ENCODE measurements at regions not wholly inside any gene's neighbourhood (a gene's known extent, or its start where the extent isn't known, plus 50 kb on each side); places are given as distances from the start of the nearest gene placed in this dataset.

DNA sequence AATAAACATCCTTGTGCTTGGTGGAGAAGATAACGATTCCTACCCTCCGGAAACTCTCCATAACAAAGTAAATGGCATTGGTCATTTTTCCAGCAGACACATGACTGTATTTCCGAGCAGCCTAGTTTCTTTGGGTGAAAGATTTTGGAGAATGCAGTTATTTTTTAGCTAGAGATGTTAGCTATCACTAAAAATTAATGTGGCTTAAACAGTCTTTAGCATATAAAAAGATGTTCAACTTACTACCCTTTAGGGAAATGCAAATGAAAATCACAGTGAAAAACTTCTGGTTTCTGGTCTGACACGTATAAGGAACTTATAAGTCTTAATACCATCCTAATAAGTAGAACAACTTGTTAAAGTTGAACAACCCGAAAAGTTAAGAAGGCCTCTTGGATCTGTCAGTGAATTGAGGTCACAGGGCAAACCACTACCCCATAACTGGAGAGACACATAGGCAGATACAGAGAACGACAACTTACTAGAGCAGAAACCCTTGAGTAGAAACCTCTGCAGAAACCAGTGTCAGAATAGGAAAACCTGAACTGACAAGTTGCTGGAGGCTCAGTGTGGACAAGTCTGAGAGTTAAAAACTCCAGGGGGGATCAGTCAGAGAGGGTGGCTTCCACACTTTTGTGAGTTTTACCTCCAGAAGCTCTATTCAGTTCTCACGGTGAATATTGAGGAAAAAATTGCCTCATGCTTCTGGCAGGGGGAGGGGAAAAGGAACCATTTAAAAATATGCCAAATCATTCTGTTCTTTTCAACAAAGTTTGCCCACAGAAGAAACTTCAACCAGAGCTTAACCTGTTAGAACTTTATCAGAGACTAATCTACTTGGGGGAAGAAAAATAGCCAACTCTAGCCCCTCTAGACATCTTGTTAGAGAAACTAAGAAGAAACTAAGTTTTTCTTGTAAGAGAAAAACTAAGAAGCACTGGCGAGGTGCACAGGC lies 325.2 kb upstream of the RPS23 start:
- 66 to 70% methylated on average over 8 of the region's 8 CpGs for whole genome bisulfite sequencing, 2 donors
- no peak overlapping the region for H3K4me3 ChIP-seq
- no peaks in the 10 kb centered on the region for H3K4me1 ChIP-seq (ENCODE audit: control insufficient read depth in 5 of 5, insufficient read depth in 5 of 5, low read length in 5 of 5)
- ATAC-seq (ENCODE audit: insufficient read depth, low FRiP score): no peak
- H3K9ac ChIP-seq (ENCODE audit: insufficient read depth in 1 of 2, low read length in 2 of 2): no peak overlapping the region
- DNase-seq: no peak
- no peaks in the 10 kb centered on the region for H3K36me3 ChIP-seq (ENCODE audit: control insufficient read depth in 4 of 4, insufficient read depth in 4 of 4, low read length in 4 of 4)
- no peak overlapping the region for H3K27ac ChIP-seq (ENCODE audit: low read depth in 1 of 2, low read length in 1 of 2)
- peaks cover 0 to 7% (median 0%) of the 10 kb centered on the region in 4 donors for H3K9me3 ChIP-seq (ENCODE audit: control insufficient read depth in 4 of 4, insufficient read depth in 3 of 4, low read length in 3 of 4)
- H3K27me3 ChIP-seq (ENCODE audit: control insufficient read depth in 3 of 3, insufficient read depth in 3 of 3, low read length in 2 of 3): no peaks in the 10 kb centered on the region
- TF ChIP-seq, protein P1, sequence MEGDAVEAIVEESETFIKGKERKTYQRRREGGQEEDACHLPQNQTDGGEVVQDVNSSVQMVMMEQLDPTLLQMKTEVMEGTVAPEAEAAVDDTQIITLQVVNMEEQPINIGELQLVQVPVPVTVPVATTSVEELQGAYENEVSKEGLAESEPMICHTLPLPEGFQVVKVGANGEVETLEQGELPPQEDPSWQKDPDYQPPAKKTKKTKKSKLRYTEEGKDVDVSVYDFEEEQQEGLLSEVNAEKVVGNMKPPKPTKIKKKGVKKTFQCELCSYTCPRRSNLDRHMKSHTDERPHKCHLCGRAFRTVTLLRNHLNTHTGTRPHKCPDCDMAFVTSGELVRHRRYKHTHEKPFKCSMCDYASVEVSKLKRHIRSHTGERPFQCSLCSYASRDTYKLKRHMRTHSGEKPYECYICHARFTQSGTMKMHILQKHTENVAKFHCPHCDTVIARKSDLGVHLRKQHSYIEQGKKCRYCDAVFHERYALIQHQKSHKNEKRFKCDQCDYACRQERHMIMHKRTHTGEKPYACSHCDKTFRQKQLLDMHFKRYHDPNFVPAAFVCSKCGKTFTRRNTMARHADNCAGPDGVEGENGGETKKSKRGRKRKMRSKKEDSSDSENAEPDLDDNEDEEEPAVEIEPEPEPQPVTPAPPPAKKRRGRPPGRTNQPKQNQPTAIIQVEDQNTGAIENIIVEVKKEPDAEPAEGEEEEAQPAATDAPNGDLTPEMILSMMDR (IDR thresholded peaks at IDR 0.05; ENCODE audit: control extremely low read depth, extremely low read depth): no peak

DNA sequence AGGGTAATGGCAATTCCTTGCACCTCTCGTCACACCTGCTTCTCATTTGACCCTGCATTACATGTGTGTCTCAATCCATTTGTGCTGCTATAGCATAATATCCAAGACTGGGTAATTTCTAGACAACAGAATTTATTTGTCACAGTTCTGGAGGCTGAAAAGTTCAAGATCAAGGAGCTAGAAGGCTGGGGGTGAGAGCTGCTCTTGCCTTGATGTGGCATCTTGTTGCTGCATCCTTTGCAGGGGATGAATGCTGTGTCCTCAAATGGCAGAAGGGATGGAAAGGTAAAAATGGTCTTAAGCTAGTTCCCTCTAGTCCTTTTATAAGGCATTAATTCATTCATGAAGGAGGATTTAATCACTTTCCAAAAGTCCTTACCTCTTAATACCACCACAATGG lies 323.7 kb upstream of the RPS23 start:
- H3K4me1 ChIP-seq (ENCODE audit: control insufficient read depth in 5 of 5, insufficient read depth in 5 of 5, low read length in 5 of 5): no peaks in the 10 kb centered on the region
- no peaks in the 10 kb centered on the region for H3K27me3 ChIP-seq (ENCODE audit: control insufficient read depth in 3 of 3, insufficient read depth in 3 of 3, low read length in 2 of 3)
- TF ChIP-seq, protein P1 (IDR thresholded peaks at IDR 0.05; ENCODE audit: control extremely low read depth, extremely low read depth): no peak
- no peaks in the 10 kb centered on the region for H3K36me3 ChIP-seq (ENCODE audit: control insufficient read depth in 4 of 4, insufficient read depth in 4 of 4, low read length in 4 of 4)
- H3K27ac ChIP-seq (ENCODE audit: low read depth in 1 of 2, low read length in 1 of 2): no peak overlapping the region
- no peak overlapping the region for H3K9ac ChIP-seq (ENCODE audit: insufficient read depth in 1 of 2, low read length in 2 of 2)
- ATAC-seq (ENCODE audit: insufficient read depth, low FRiP score): no peak
- WGBS, 2 donors: 96 to 100% methylated on average over 1 of the region's 1 CpG
- no peak for DNase-seq
- peaks cover 0 to 7% (median 0%) of the 10 kb centered on the region in 4 donors for H3K9me3 ChIP-seq (ENCODE audit: control insufficient read depth in 4 of 4, insufficient read depth in 3 of 4, low read length in 3 of 4)
- no peak overlapping the region for H3K4me3 ChIP-seq

DNA sequence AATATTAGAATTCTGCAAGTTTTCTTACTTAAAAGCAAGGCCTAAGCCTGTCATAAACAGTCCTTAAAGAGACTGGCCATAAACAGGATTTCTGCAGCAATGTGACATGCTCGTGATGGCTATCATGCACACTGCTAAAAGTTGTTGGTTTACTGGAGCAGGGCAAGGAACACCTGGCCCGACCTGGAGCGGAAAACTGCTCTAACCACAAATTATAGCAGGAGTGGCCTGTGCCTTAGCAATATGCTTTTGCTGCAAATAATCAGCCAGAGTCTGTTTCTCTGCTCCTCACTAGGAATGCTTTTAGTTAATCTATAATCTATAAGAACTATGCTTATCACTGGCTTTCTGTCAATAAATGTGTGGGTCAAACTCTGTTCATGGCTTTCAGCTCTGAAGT lies 322.9 kb upstream of the RPS23 start:
- Histone ChIP-seq H3K4me3 (no peak overlapping the region), H3K9ac (ENCODE audit: insufficient read depth in 1 of 2, low read length in 2 of 2) (no peak overlapping the region), H3K36me3 (ENCODE audit: control insufficient read depth in 4 of 4, insufficient read depth in 4 of 4, low read length in 4 of 4) (no peaks in the 10 kb centered on the region), H3K27me3 (ENCODE audit: control insufficient read depth in 3 of 3, insufficient read depth in 3 of 3, low read length in 2 of 3) (no peaks in the 10 kb centered on the region), H3K4me1 (ENCODE audit: control insufficient read depth in 5 of 5, insufficient read depth in 5 of 5, low read length in 5 of 5) (no peaks in the 10 kb centered on the region), H3K27ac (ENCODE audit: low read depth in 1 of 2, low read length in 1 of 2) (no peak overlapping the region), H3K9me3 (ENCODE audit: control insufficient read depth in 4 of 4, insufficient read depth in 3 of 4, low read length in 3 of 4) (peaks cover 0 to 5% (median 0%) of the 10 kb centered on the region in 4 donors)
- 78 to 83% methylated on average over 3 of the region's 3 CpGs for WGBS, 2 donors
- DNase-seq (no peak), ATAC-seq (ENCODE audit: insufficient read depth, low FRiP score) (no peak)
- TF ChIP-seq, protein P1 (IDR thresholded peaks at IDR 0.05; ENCODE audit: control extremely low read depth, extremely low read depth): no peak
